Ishikawa (cell line): ENCODE measurements at regions not wholly inside any gene's neighbourhood (a gene's known extent, or its start where the extent isn't known, plus 50 kb on each side); places are given as distances from the start of the nearest gene placed in this dataset.

ENCODE experiments used
- CEBPB ChIP-seq: IDR thresholded peaks from 2 replicates; pipeline ENCODE4 v1.6.1; 2012
- CREB1 ChIP-seq: IDR thresholded peaks from 2 replicates; pipeline ENCODE4 v1.6.1; 2012; ENCODE audit warnings: low read depth
- EGR1 ChIP-seq: IDR thresholded peaks from 2 replicates; pipeline ENCODE4 v1.6.1; 2012
- EP300 ChIP-seq: IDR thresholded peaks from 2 replicates; pipeline ENCODE4 v1.6.1; 2012; ENCODE audit warnings: borderline replicate concordance
- FOXM1 ChIP-seq: IDR thresholded peaks from 2 replicates; pipeline ENCODE4 v1.6.1; 2012; ENCODE audit warnings: low read depth, borderline replicate concordance
- NFIC ChIP-seq: IDR thresholded peaks from 2 replicates; pipeline ENCODE4 v1.6.1; 2012
- RAD21 ChIP-seq: IDR thresholded peaks from 2 replicates; pipeline ENCODE4 v1.6.1; 2012; ENCODE audit warnings: low read depth
- TAF1 ChIP-seq: IDR thresholded peaks from 2 replicates; pipeline ENCODE4 v1.6.1; 2012; ENCODE audit warnings: low read depth, mild to moderate bottlenecking
- TCF12 ChIP-seq: IDR thresholded peaks from 2 replicates; pipeline ENCODE4 v1.6.1; 2012; ENCODE audit warnings: low read depth
- TEAD4 ChIP-seq: IDR thresholded peaks from 2 replicates; pipeline ENCODE4 v1.6.1; 2012
- YY1 ChIP-seq: IDR thresholded peaks from 2 replicates; pipeline ENCODE4 v1.6.1; 2012; ENCODE audit warnings: low read depth
- ZBTB7A ChIP-seq: IDR thresholded peaks from 2 replicates; pipeline ENCODE4 v1.6.1; 2012; ENCODE audit warnings: low read depth
- TF ChIP-seq, protein P1 (sequence below): IDR thresholded peaks from 2 replicates; pipeline ENCODE4 v1.6.1; 2012
- TF ChIP-seq, protein P2 (sequence below): IDR thresholded peaks from 2 replicates; pipeline ENCODE4 v1.6.1; 2012
- TF ChIP-seq, protein P3 (sequence below): IDR thresholded peaks from 2 replicates; pipeline ENCODE4 v1.6.1; 2012; ENCODE audit warnings: low read depth, mild to moderate bottlenecking

DNA sequence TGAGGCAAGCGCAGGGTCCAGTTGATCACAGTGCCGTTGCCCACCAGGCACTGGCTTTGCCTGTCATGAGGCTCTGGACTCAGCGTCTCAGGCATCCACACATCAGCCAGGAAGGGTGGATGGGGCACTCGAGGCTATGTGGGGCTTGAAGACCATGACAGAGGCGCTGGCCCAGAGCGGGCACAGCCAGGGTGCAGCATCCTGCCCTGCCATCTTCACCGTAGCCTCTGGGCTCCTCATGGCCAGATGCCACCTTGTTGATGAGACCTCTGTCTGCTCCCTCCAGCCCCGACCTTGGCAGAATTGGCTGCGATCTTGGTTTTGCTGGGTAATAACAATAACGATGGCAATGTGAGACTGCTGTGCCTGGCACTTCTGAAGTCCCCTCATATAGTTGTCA is 404.2 kb upstream of the IRX2 start:
- TF ChIP-seq CEBPB: no peak
- TF ChIP-seq, protein P1, sequence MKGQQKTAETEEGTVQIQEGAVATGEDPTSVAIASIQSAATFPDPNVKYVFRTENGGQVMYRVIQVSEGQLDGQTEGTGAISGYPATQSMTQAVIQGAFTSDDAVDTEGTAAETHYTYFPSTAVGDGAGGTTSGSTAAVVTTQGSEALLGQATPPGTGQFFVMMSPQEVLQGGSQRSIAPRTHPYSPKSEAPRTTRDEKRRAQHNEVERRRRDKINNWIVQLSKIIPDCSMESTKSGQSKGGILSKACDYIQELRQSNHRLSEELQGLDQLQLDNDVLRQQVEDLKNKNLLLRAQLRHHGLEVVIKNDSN: no peak
- TF ChIP-seq ZBTB7A: no peak
- TF ChIP-seq CREB1: no peak
- no peak for TF ChIP-seq EP300
- TF ChIP-seq RAD21: no peak
- no peak for TF ChIP-seq TCF12
- no peak for TF ChIP-seq TEAD4
- no peak for TF ChIP-seq EGR1
- no peak for TF ChIP-seq FOXM1
- no peak for TF ChIP-seq YY1
- TF ChIP-seq NFIC: no peak
- no peak for TF ChIP-seq TAF1
- TF ChIP-seq, protein P2, sequence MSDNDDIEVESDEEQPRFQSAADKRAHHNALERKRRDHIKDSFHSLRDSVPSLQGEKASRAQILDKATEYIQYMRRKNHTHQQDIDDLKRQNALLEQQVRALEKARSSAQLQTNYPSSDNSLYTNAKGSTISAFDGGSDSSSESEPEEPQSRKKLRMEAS: no peak
- TF ChIP-seq, protein P3, sequence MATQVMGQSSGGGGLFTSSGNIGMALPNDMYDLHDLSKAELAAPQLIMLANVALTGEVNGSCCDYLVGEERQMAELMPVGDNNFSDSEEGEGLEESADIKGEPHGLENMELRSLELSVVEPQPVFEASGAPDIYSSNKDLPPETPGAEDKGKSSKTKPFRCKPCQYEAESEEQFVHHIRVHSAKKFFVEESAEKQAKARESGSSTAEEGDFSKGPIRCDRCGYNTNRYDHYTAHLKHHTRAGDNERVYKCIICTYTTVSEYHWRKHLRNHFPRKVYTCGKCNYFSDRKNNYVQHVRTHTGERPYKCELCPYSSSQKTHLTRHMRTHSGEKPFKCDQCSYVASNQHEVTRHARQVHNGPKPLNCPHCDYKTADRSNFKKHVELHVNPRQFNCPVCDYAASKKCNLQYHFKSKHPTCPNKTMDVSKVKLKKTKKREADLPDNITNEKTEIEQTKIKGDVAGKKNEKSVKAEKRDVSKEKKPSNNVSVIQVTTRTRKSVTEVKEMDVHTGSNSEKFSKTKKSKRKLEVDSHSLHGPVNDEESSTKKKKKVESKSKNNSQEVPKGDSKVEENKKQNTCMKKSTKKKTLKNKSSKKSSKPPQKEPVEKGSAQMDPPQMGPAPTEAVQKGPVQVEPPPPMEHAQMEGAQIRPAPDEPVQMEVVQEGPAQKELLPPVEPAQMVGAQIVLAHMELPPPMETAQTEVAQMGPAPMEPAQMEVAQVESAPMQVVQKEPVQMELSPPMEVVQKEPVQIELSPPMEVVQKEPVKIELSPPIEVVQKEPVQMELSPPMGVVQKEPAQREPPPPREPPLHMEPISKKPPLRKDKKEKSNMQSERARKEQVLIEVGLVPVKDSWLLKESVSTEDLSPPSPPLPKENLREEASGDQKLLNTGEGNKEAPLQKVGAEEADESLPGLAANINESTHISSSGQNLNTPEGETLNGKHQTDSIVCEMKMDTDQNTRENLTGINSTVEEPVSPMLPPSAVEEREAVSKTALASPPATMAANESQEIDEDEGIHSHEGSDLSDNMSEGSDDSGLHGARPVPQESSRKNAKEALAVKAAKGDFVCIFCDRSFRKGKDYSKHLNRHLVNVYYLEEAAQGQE: no peak

DNA sequence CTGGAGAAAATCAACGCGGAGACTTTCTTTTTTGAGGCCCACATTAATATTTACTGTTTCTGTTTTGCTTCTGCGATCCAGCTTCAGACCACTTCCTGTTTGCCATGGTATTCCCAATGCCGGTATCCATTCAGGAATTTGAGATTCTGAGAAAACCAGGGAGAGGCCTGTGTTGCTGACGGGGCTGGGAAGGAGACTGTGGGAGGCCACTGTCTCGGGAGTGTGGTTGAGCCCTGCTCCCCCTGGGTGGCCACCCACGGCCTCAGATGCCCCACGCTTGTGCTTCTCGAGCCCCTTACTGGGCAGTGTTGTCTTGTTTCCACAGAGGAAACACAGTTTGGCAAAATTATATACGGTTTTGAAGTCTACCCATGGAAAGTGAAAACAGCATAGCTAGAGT is 403.6 kb upstream of the IRX2 start:
- TF ChIP-seq TEAD4 (no peak), FOXM1 (no peak), TCF12 (no peak), RAD21 (no peak), CEBPB (no peak), EP300 (no peak), EGR1 (no peak), TAF1 (no peak), ZBTB7A (no peak), NFIC (no peak), CREB1 (no peak), YY1 (no peak)
- TF ChIP-seq, protein P1: no peak
- TF ChIP-seq, protein P2: no peak
- TF ChIP-seq, protein P3: no peak

DNA sequence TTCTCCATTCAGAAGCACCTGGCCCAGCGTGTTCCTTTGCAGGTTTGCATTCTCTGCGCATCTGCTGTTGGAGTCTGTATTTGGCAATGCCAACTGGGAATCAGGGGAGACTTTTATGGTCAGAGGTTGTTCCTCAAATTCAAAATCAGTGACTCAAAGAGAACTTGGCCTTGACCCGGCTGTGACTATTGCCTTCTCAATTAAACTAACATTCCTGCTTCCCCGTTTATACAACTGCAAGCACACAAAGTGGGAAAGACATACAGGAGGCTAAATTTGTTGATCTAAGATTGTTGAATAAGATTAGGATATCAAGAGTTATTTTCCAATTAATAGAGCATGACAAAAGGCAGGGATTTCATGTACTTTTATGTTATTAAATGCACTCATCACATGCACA is 402.4 kb upstream of the IRX2 start:
- TF ChIP-seq, protein P1: no peak
- no peak for TF ChIP-seq ZBTB7A
- no peak for TF ChIP-seq TAF1
- TF ChIP-seq, protein P2: no peak
- no peak for TF ChIP-seq RAD21
- no peak for TF ChIP-seq CREB1
- TF ChIP-seq EGR1: no peak
- TF ChIP-seq TEAD4: no peak
- TF ChIP-seq YY1: no peak
- no peak for TF ChIP-seq CEBPB
- no peak for TF ChIP-seq FOXM1
- no peak for TF ChIP-seq EP300
- TF ChIP-seq NFIC: no peak
- TF ChIP-seq, protein P3: no peak
- no peak for TF ChIP-seq TCF12
